ENCODE measurements at regions not wholly inside any gene's neighbourhood (a gene's known extent, or its start where the extent isn't known, plus 50 kb on each side); places are given as distances from the start of the nearest gene placed in this dataset.

- TF ChIP-seq, protein P1, sequence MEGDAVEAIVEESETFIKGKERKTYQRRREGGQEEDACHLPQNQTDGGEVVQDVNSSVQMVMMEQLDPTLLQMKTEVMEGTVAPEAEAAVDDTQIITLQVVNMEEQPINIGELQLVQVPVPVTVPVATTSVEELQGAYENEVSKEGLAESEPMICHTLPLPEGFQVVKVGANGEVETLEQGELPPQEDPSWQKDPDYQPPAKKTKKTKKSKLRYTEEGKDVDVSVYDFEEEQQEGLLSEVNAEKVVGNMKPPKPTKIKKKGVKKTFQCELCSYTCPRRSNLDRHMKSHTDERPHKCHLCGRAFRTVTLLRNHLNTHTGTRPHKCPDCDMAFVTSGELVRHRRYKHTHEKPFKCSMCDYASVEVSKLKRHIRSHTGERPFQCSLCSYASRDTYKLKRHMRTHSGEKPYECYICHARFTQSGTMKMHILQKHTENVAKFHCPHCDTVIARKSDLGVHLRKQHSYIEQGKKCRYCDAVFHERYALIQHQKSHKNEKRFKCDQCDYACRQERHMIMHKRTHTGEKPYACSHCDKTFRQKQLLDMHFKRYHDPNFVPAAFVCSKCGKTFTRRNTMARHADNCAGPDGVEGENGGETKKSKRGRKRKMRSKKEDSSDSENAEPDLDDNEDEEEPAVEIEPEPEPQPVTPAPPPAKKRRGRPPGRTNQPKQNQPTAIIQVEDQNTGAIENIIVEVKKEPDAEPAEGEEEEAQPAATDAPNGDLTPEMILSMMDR (conservative IDR thresholded peaks at IDR 0.05; ENCODE audit: low read length) = no peak
- DNase-seq (ENCODE audit: low read depth) = no peak
Measured at GRCh38 chr3:41001556-41001955, 197.7 kb upstream of the CTNNB1 start.

GRCh38 chr3:41002104-41002503 lies 197.2 kb upstream of the CTNNB1 start:
- TF ChIP-seq, protein P1 (conservative IDR thresholded peaks at IDR 0.05; ENCODE audit: low read length) = no peak
- DNase-seq (ENCODE audit: low read depth) = no peak
- no peak overlapping the region for H3K4me3 ChIP-seq (ENCODE audit: low read length)

More at GRCh38 chr3:41001556-41001955, 197.7 kb upstream of the CTNNB1 start:
- no peak overlapping the region for H3K4me3 ChIP-seq (ENCODE audit: low read length)

- TF ChIP-seq, protein P1 (conservative IDR thresholded peaks at IDR 0.05; ENCODE audit: low read length) = no peak
- no peak for DNase-seq (ENCODE audit: low read depth)
- H3K4me3 ChIP-seq (ENCODE audit: low read length) = no peak overlapping the region
Measured at GRCh38 chr3:41007399-41007798, 191.9 kb upstream of the CTNNB1 start.

- TF ChIP-seq, protein P1 (conservative IDR thresholded peaks at IDR 0.05; ENCODE audit: low read length) = no peak
- no peak overlapping the region for H3K4me3 ChIP-seq (ENCODE audit: low read length)
- DNase-seq (ENCODE audit: low read depth) = no peak
Measured at GRCh38 chr3:41011854-41012253, 187.5 kb upstream of the CTNNB1 start.

GRCh38 chr3:41018855-41019254 lies 180.4 kb upstream of the CTNNB1 start:
- DNase-seq (ENCODE audit: low read depth) = no peak
- TF ChIP-seq, protein P1 (conservative IDR thresholded peaks at IDR 0.05; ENCODE audit: low read length) = no peak
- no peak overlapping the region for H3K4me3 ChIP-seq (ENCODE audit: low read length)

GRCh38 chr3:41024031-41024836 lies 175.1 kb upstream of the CTNNB1 start:
- DNase-seq (ENCODE audit: low read depth) = no peak
- TF ChIP-seq, protein P1 (conservative IDR thresholded peaks at IDR 0.05; ENCODE audit: low read length) = no peak
- H3K4me3 ChIP-seq (ENCODE audit: low read length) = no peak overlapping the region

Measured in AG10803 (cell line).